ENCODE measurements at regions not wholly inside any gene's neighbourhood (a gene's known extent, or its start where the extent isn't known, plus 50 kb on each side); places are given as distances from the start of the nearest gene placed in this dataset.

DNA sequence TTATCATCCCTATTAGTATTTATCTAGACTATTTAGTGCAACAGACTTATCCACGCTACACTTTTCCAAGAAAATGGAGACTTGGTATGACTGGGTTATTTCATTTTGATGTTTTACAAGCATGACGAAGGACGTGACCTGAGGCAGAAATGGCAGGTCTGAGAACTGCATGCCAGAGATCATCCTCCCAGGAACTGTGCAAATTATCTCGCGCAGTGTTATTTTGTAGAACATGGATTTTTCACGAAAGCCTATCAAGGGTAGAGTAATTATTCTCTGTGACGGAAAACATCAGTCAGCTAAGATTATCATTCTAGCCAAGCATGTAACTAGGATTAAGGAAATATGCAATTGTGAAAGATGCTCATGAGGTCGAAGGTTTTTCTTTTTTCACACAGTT lies 361.5 kb upstream of the AJAP1 start:
- TF ChIP-seq, protein P1, sequence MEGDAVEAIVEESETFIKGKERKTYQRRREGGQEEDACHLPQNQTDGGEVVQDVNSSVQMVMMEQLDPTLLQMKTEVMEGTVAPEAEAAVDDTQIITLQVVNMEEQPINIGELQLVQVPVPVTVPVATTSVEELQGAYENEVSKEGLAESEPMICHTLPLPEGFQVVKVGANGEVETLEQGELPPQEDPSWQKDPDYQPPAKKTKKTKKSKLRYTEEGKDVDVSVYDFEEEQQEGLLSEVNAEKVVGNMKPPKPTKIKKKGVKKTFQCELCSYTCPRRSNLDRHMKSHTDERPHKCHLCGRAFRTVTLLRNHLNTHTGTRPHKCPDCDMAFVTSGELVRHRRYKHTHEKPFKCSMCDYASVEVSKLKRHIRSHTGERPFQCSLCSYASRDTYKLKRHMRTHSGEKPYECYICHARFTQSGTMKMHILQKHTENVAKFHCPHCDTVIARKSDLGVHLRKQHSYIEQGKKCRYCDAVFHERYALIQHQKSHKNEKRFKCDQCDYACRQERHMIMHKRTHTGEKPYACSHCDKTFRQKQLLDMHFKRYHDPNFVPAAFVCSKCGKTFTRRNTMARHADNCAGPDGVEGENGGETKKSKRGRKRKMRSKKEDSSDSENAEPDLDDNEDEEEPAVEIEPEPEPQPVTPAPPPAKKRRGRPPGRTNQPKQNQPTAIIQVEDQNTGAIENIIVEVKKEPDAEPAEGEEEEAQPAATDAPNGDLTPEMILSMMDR (IDR thresholded peaks at IDR 0.05; ENCODE audit: extremely low read depth, insufficient read depth, missing control alignments) = no peak
- DNase-seq (ENCODE audit: low spot score) = no peak
- in situ Hi-C loops (cut with MboI; ENCODE audit: low pct_unique_long_range_greater_than_20kb, low sequenced_read_pairs, unreplicated experiment) = no loop called here

DNA sequence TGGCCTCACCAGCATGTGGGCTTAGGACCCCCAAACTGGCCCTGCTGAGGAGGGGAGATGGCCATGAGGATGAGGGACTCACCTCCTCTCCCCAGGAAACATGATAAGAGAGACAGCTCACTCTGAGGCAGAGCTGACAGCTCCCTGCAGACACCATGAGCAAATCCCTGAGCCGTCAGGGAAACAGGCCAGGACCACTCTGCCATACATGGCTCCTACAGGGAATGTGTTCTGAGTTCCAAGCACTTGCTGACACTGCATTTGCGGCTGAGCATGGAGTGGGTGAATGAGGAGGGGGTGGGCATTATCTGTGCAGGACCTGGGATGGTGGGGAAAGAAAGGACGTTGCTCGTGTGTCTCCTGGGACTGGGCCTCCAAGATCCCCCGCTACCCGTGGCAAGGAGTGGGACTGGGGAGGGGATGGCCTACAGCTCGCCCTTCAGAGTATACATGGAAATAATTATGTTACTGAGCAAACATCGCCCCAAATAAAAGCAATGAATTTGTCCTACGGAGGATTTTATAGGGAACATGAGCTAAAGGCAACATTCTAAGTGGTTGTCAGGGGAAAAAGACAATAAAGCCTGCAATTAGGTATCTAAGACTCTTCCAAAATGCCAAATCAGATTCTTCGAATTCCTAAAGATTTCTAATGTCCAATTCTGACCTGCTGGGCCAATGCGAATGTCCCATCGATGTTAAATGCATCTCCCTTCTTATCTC lies 355.9 kb upstream of the AJAP1 start:
- in situ Hi-C loops (cut with MboI; ENCODE audit: low pct_unique_long_range_greater_than_20kb, low sequenced_read_pairs, unreplicated experiment) = no loop called here
- TF ChIP-seq, protein P1 (IDR thresholded peaks at IDR 0.05; ENCODE audit: extremely low read depth, insufficient read depth, missing control alignments) = no peak
- DNase-seq (ENCODE audit: low spot score) = no peak

DNA sequence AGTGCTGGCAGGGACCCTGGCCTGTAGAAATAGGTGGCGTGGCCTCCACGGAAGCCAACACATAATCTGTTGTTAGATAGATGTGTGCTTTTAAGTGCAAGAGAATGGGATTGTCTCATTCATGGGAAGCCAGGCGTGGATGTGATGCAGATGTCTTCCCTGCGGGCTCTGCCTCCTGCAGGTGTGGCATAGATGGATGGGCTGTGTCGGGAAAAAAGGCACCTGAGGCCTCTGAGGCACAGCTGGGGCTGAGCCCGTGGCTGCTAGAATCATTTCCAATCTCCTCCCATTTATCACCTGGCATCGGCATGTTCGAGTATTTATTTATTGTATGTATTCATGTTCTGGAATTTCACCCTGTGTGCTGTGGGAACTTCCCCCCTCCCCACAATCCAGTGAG lies 353.4 kb upstream of the AJAP1 start:
- in situ Hi-C loops (cut with MboI; ENCODE audit: low pct_unique_long_range_greater_than_20kb, low sequenced_read_pairs, unreplicated experiment) = no loop called here
- DNase-seq (ENCODE audit: low spot score) = no peak
- TF ChIP-seq, protein P1 (IDR thresholded peaks at IDR 0.05; ENCODE audit: extremely low read depth, insufficient read depth, missing control alignments) = no peak

DNA sequence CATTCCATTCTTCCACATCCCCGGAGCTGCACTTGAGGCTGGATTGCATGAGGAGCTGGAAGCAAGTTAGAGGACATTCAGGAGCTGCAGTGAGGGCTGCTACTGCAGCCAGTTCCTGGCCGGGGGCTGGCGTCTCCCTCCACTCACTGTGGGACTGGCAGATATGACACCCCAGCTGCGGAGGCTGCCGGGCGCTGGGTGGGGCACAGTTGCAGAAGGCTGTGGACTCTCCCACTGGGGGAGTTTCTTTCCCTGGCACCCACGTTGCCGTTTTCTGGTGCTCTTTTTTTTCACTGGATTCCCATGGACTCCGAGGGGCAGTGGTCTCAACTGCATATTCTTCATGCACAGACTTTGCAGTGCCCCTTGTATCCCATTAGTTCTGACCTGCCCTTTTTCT lies 351.1 kb upstream of the AJAP1 start:
- in situ Hi-C loops (cut with MboI; ENCODE audit: low pct_unique_long_range_greater_than_20kb, low sequenced_read_pairs, unreplicated experiment) = no loop called here
- no peak for DNase-seq (ENCODE audit: low spot score)
- TF ChIP-seq, protein P1 (IDR thresholded peaks at IDR 0.05; ENCODE audit: extremely low read depth, insufficient read depth, missing control alignments) = no peak

DNA sequence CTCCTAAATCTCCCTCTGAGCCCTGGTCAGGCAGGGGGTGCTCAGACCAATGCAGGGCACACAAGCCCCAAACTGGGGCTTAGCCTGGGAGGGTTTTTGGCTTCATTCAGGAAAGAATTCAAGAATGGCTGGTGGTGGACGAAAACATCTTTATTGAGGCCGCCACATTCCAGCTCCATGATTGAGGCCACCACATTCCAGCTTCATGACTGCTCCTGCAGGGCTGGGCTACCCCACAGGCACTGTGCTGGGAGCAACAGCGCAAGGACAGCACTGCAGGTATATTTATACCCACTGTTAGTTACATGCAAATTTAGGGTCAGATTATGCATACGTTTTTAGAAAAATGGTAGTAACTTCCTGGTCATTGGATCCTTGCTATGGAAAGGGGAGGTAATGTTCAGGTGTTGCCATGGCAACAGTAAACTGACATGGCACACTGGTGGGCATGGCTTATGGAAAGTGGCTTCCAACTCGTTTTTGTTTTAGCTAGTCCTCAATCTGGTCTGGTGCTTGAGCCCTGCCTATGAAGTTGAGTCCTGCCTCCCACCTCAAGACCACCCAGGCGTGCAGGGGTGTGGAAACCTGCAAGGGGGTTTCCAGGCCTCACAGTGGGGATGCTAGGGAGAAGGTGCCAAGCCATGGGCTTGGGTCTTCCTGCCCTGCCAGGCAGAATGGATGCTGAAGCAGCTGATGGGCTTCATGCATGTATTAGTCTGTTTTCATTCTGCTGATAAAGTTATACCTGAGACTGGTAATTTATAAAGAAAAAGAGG lies 348.7 kb upstream of the AJAP1 start:
- no peak for DNase-seq (ENCODE audit: low spot score)
- in situ Hi-C loops (cut with MboI; ENCODE audit: low pct_unique_long_range_greater_than_20kb, low sequenced_read_pairs, unreplicated experiment) = no loop called here
- TF ChIP-seq, protein P1 (IDR thresholded peaks at IDR 0.05; ENCODE audit: extremely low read depth, insufficient read depth, missing control alignments) = no peak

DNA sequence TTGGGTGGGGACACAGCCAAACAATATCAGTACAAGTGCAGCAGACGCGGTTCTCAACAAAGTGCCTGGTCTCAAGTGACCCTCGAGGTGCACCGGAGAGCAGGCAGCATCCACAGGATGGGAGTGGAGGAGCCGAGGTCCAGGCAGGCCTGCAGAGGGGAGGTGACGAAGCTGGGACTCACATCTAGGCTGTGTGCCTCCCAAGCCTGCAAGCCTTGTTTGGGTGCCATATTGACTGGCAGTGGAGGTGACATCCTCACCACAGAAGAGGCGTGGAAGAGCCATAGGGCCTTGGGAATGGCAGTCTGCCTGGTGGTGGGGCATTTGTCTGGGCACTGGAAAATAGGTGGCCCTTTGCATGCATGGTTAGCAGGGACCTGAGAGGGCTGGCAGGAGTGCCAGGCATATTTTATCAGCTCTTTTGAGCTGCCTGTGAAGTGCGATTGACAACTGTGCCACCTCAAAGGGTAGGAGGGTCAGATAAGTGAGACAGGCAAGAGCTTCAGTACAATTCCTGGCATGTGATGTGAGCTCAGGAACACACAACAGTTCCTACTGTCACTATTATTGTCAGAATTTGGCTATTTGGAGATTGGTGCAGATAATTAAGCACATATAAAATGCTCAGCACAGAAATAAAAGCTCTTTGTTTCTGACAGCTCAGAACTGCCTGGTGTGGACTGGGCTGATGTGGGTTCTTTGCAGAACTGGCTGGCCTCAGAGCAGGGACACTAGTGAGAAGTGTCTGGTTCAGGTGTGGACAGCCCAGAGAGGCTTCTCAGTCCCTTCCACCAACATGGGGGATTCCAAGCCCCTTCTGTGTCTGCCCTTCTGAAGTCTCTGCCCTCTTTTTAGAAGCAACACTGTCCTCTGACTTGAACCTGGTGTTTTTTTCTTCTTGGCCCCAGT lies 347.6 kb upstream of the AJAP1 start:
- TF ChIP-seq, protein P1 (IDR thresholded peaks at IDR 0.05; ENCODE audit: extremely low read depth, insufficient read depth, missing control alignments) = no peak
- no peak for DNase-seq (ENCODE audit: low spot score)
- in situ Hi-C loops (cut with MboI; ENCODE audit: low pct_unique_long_range_greater_than_20kb, low sequenced_read_pairs, unreplicated experiment) = no loop called here
